ENCODE measurements at regions not wholly inside any gene's neighbourhood (a gene's known extent, or its start where the extent isn't known, plus 50 kb on each side); places are given as distances from the start of the nearest gene placed in this dataset.

DNA sequence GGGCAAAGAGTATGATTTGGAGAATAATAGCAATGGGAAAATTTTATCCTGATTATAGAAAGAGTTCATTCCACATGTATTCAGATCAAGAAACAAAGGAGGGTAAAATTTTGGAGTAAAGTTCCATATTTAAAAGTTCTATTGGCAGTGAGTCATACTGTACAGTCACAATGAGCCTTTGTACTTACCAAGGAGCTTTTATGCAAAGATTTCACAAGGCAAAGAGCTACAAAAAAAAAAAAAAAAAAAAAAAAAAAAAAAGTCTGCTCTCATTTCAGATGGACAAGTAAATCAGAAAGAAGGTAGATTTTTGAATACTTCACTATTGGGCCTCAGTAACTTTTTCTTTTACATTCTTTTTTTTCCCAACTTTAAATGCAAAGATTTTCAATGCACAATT is 1802.2 kb upstream of the PIK3C3 start:
- no peaks in the 10 kb centered on the region for H3K27me3 ChIP-seq (replicated peaks in 1 of 2; ENCODE audit: control insufficient read depth in 2 of 2, insufficient read depth in 2 of 2, low read length in 1 of 2)
- TF ChIP-seq ZNF384 (IDR thresholded peaks at IDR 0.05; ENCODE audit: borderline replicate concordance, low read depth, low read length): peak; percentile 69
- TF ChIP-seq ZNF274 (IDR thresholded peaks at IDR 0.05; ENCODE audit: insufficient read depth, insufficient read length): no peak
- intact Hi-C loops (cut with micrococcal nuclease; ENCODE audit: unreplicated experiment): loop anchor here (10.0 kb wide), 3 partner anchors 128 to 558 kb away; no protein-coding TSS in a partner anchor
- ChIA-PET POLR2A (no interaction called here), CTCF (no interaction called here), SMC1A (ENCODE audit: uncharacterized antibody, unreplicated experiment) (interaction anchor here (0.7 kb wide), 1 partner anchor 85 kb away, joined by 3 read pairs; no protein-coding TSS in a partner anchor), RAD21 (ENCODE audit: unreplicated experiment) (interaction anchor here (1.2 kb wide), 2 partner anchors 18 to 66 kb away, joined by 3 to 4 read pairs; no protein-coding TSS in a partner anchor)
- no peaks in the 10 kb centered on the region for H3K79me2 ChIP-seq (ENCODE audit: control insufficient read depth, insufficient read depth, low read length)
- FAIRE-seq: no peak
- H4K20me1 ChIP-seq (ENCODE audit: control insufficient read depth, insufficient read depth): no peaks in the 10 kb centered on the region
- no TSS peak for BruUV-seq (replicated peaks)
- H3K4me3 ChIP-seq: no peak overlapping the region
- ATAC-seq: no peak; the same call in 2 of the 3 replicates
- no peaks in the 10 kb centered on the region for H3K9me3 ChIP-seq (replicated peaks; ENCODE audit: control insufficient read depth, insufficient read depth, low read length)
- in situ Hi-C loops (cut with MboI): no loop called here
- H3K36me3 ChIP-seq (ENCODE audit: control insufficient read depth in 2 of 2, insufficient read depth in 2 of 2, low read length in 1 of 2): no peaks in the 10 kb centered on the region
- H3K27ac ChIP-seq (ENCODE audit: control insufficient read depth, insufficient read depth): no peak overlapping the region
- no peak overlapping the region for H3K9ac ChIP-seq (ENCODE audit: control insufficient read depth, insufficient read depth, low read length)
- no peak for DNase-seq (ENCODE audit: low read depth, low spot score)
- H2AFZ ChIP-seq (ENCODE audit: control insufficient read depth, low read depth, low read length): no peak overlapping the region
- no peak overlapping the region for H3K4me2 ChIP-seq (ENCODE audit: control insufficient read depth, insufficient read depth)
- no peaks in the 10 kb centered on the region for H3K4me1 ChIP-seq (ENCODE audit: control insufficient read depth, insufficient read depth, low read length)

- ATAC-seq: no peak
- Histone ChIP-seq H3K27ac (ENCODE audit: control insufficient read depth, insufficient read depth) (no peak overlapping the region), H2AFZ (ENCODE audit: control insufficient read depth, low read depth, low read length) (no peak overlapping the region), H3K4me1 (ENCODE audit: control insufficient read depth, insufficient read depth, low read length) (no peaks in the 10 kb centered on the region), H3K9ac (ENCODE audit: control insufficient read depth, insufficient read depth, low read length) (no peak overlapping the region), H4K20me1 (ENCODE audit: control insufficient read depth, insufficient read depth) (no peaks in the 10 kb centered on the region), H3K4me3 (no peak overlapping the region), H3K27me3 (replicated peaks in 1 of 2; ENCODE audit: control insufficient read depth in 2 of 2, insufficient read depth in 2 of 2, low read length in 1 of 2) (no peaks in the 10 kb centered on the region), H3K79me2 (ENCODE audit: control insufficient read depth, insufficient read depth, low read length) (no peaks in the 10 kb centered on the region), H3K9me3 (replicated peaks; ENCODE audit: control insufficient read depth, insufficient read depth, low read length) (no peaks in the 10 kb centered on the region), H3K4me2 (ENCODE audit: control insufficient read depth, insufficient read depth) (no peak overlapping the region), H3K36me3 (ENCODE audit: control insufficient read depth in 2 of 2, insufficient read depth in 2 of 2, low read length in 1 of 2) (no peaks in the 10 kb centered on the region)
- in situ Hi-C loops (cut with MboI) (loop anchor here (25.0 kb wide), 2 partner anchors 112 to 1212 kb away; no protein-coding TSS in a partner anchor), intact Hi-C loops (cut with micrococcal nuclease; ENCODE audit: unreplicated experiment) (no loop called here)
- POLR2A ChIA-PET: no interaction called here
- 52% methylated on average over 4 of the region's 4 CpGs for WGBS (ENCODE audit: insufficient coverage, insufficient replicate concordance, low lambda C conversion rate, missing lambda C conversion rate)
- RAD21 ChIA-PET (ENCODE audit: unreplicated experiment): interaction anchor here (1.4 kb wide), 1 partner anchor 15 kb away, joined by 3 read pairs; no protein-coding TSS in a partner anchor
- TF ChIP-seq YBX1 (IDR thresholded peaks at IDR 0.05): no peak
- TF ChIP-seq STAT3 (IDR thresholded peaks at IDR 0.05; ENCODE audit: low read depth, low read length): no peak
- TF ChIP-seq NFYB (IDR thresholded peaks at IDR 0.05; ENCODE audit: insufficient read depth, low read depth, low read length): no peak
- no peak for TF ChIP-seq EED (IDR thresholded peaks at IDR 0.05; ENCODE audit: low read depth)
- TF ChIP-seq NR2F1 (conservative IDR thresholded peaks at IDR 0.05): no peak
- SMC1A ChIA-PET (ENCODE audit: uncharacterized antibody, unreplicated experiment): interaction anchor here (1.0 to 2.4 kb wide), 3 partner anchors 40 to 130 kb away, joined by 3 to 10 read pairs (median 3); no protein-coding TSS in a partner anchor
- no TSS peak for BruUV-seq (replicated peaks)
- FAIRE-seq: no peak
- no peak for DNase-seq (ENCODE audit: low read depth, low spot score)
- CTCF ChIA-PET: interaction anchor here (2.0 to 3.1 kb wide), 2 partner anchors 10 kb away, joined by 4 to 29 read pairs; no protein-coding TSS in a partner anchor
Observed at GRCh38 chr18:40148960-40149359, 1806.1 kb upstream of the PIK3C3 start.

Measured in GM12878 (cell line).